ENCODE measurements at regions not wholly inside any gene's neighbourhood (a gene's known extent, or its start where the extent isn't known, plus 50 kb on each side); places are given as distances from the start of the nearest gene placed in this dataset.

GRCh38 chr4:131411393-131411792 lies 1737.7 kb upstream of the PCDH10 start:
- TF ChIP-seq CTCF (IDR thresholded peaks at IDR 0.05) (no peak), POLR2A (IDR thresholded peaks at IDR 0.05) (no peak)

All from testis (tissue), 2 donors.